ENCODE measurements at regions not wholly inside any gene's neighbourhood (a gene's known extent, or its start where the extent isn't known, plus 50 kb on each side); places are given as distances from the start of the nearest gene placed in this dataset.

DNA sequence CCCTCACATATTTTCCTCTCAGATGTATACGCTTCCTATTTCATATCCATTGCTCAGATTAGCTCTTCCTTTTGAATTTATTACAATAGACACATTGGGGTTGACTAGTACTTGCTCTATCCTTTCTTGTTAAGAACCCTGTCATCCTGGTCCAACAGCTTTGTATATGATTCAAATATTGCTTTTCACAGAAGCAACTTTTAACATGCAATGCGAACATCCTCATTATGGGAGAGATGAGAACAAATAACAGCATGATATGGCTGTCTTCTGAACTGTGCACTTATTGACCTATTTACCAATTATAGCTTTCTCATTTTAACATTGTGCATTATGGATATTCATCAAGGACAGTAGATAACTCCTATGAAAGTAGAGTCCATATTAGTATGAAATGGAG lies 510.8 kb downstream of the PTPRC start:
- H3K27ac ChIP-seq: no peak overlapping the region
- no peak overlapping the region for H2AFZ ChIP-seq (ENCODE audit: low read depth)
- H3K79me2 ChIP-seq (ENCODE audit: insufficient read depth, low read depth): no peaks in the 10 kb centered on the region
- H3K4me3 ChIP-seq (IDR thresholded peaks at IDR 0.05; ENCODE audit: insufficient read depth, low read depth, low read length): no peak overlapping the region
- H4K20me1 ChIP-seq (ENCODE audit: insufficient read depth): no peaks in the 10 kb centered on the region
- H3K4me2 ChIP-seq: no peak overlapping the region
- TF ChIP-seq, protein P1, sequence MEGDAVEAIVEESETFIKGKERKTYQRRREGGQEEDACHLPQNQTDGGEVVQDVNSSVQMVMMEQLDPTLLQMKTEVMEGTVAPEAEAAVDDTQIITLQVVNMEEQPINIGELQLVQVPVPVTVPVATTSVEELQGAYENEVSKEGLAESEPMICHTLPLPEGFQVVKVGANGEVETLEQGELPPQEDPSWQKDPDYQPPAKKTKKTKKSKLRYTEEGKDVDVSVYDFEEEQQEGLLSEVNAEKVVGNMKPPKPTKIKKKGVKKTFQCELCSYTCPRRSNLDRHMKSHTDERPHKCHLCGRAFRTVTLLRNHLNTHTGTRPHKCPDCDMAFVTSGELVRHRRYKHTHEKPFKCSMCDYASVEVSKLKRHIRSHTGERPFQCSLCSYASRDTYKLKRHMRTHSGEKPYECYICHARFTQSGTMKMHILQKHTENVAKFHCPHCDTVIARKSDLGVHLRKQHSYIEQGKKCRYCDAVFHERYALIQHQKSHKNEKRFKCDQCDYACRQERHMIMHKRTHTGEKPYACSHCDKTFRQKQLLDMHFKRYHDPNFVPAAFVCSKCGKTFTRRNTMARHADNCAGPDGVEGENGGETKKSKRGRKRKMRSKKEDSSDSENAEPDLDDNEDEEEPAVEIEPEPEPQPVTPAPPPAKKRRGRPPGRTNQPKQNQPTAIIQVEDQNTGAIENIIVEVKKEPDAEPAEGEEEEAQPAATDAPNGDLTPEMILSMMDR (conservative IDR thresholded peaks at IDR 0.05; ENCODE audit: low read depth, low read length): no peak
- no peaks in the 10 kb centered on the region for H3K27me3 ChIP-seq (ENCODE audit: insufficient read depth, low read depth)
- H3K36me3 ChIP-seq (ENCODE audit: insufficient read depth): no peaks in the 10 kb centered on the region
- no peaks in the 10 kb centered on the region for H3K4me1 ChIP-seq (ENCODE audit: low read depth, poor library complexity, severe bottlenecking)
- no peak overlapping the region for H3K9ac ChIP-seq

DNA sequence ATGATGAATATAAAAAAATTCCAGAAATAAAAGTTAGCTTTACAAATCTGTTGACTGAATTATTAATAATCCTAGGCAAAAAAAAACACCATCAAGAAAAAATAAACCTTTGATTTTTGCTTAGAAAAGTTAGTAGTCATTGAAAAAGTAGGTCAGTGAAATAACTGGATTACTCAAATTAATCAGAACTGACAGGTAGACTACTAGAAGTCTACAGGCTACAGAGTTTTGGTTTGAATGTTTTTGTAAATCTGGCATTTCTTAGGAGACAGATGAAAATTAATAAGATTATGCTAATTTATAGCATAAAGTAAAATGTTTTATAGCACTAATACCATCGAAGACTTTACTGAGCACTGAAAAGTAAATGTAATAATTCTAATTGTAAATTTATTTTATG lies 511.9 kb downstream of the PTPRC start:
- Histone ChIP-seq H3K27ac (no peak overlapping the region), H3K4me1 (ENCODE audit: low read depth, poor library complexity, severe bottlenecking) (no peaks in the 10 kb centered on the region), H4K20me1 (ENCODE audit: insufficient read depth) (no peaks in the 10 kb centered on the region), H3K79me2 (ENCODE audit: insufficient read depth, low read depth) (no peaks in the 10 kb centered on the region), H3K36me3 (ENCODE audit: insufficient read depth) (no peaks in the 10 kb centered on the region), H3K27me3 (ENCODE audit: insufficient read depth, low read depth) (no peaks in the 10 kb centered on the region), H3K9ac (no peak overlapping the region), H3K4me2 (no peak overlapping the region), H2AFZ (ENCODE audit: low read depth) (no peak overlapping the region), H3K4me3 (IDR thresholded peaks at IDR 0.05; ENCODE audit: insufficient read depth, low read depth, low read length) (no peak overlapping the region)
- TF ChIP-seq, protein P1 (conservative IDR thresholded peaks at IDR 0.05; ENCODE audit: low read depth, low read length): no peak

- Histone ChIP-seq H3K36me3 (ENCODE audit: insufficient read depth) (no peaks in the 10 kb centered on the region), H3K4me2 (no peak overlapping the region), H3K4me3 (IDR thresholded peaks at IDR 0.05; ENCODE audit: insufficient read depth, low read depth, low read length) (no peak overlapping the region), H3K27me3 (ENCODE audit: insufficient read depth, low read depth) (no peaks in the 10 kb centered on the region), H3K4me1 (ENCODE audit: low read depth, poor library complexity, severe bottlenecking) (no peaks in the 10 kb centered on the region), H3K9ac (no peak overlapping the region), H2AFZ (ENCODE audit: low read depth) (no peak overlapping the region), H3K79me2 (ENCODE audit: insufficient read depth, low read depth) (no peaks in the 10 kb centered on the region), H3K27ac (no peak overlapping the region), H4K20me1 (ENCODE audit: insufficient read depth) (no peaks in the 10 kb centered on the region)
- TF ChIP-seq, protein P1 (conservative IDR thresholded peaks at IDR 0.05; ENCODE audit: low read depth, low read length): no peak
Measured at GRCh38 chr1:199151634-199152425, 513.0 kb downstream of the PTPRC start.

GRCh38 chr1:199152676-199153075 lies 513.8 kb downstream of the PTPRC start:
- no peaks in the 10 kb centered on the region for H3K27me3 ChIP-seq (ENCODE audit: insufficient read depth, low read depth)
- H3K27ac ChIP-seq: no peak overlapping the region
- H2AFZ ChIP-seq (ENCODE audit: low read depth): no peak overlapping the region
- H3K9ac ChIP-seq: no peak overlapping the region
- no peak overlapping the region for H3K4me2 ChIP-seq
- TF ChIP-seq, protein P1 (conservative IDR thresholded peaks at IDR 0.05; ENCODE audit: low read depth, low read length): no peak
- no peaks in the 10 kb centered on the region for H3K36me3 ChIP-seq (ENCODE audit: insufficient read depth)
- H4K20me1 ChIP-seq (ENCODE audit: insufficient read depth): no peaks in the 10 kb centered on the region
- H3K79me2 ChIP-seq (ENCODE audit: insufficient read depth, low read depth): no peaks in the 10 kb centered on the region
- H3K4me1 ChIP-seq (ENCODE audit: low read depth, poor library complexity, severe bottlenecking): peaks cover 8% of the 10 kb centered on the region
- H3K4me3 ChIP-seq (IDR thresholded peaks at IDR 0.05; ENCODE audit: insufficient read depth, low read depth, low read length): no peak overlapping the region
